IMR-90 (cell line): ENCODE measurements at regions not wholly inside any gene's neighbourhood (a gene's known extent, or its start where the extent isn't known, plus 50 kb on each side); places are given as distances from the start of the nearest gene placed in this dataset.

Experiments used
- ATAC-seq: fragments of 200-7000 bp; cut with Tn5 transposase; 2 replicates; pipeline ENCODE4 v1.9.1; 2020; ENCODE audit warnings: low read depth, mild to moderate bottlenecking, moderate library complexity
- BruUV-seq: library from RNA; stranded (reverse); fragments of 400-500 nt; replicated peaks from 2 replicates; lab custom pipeline; 2021; lab: Mats Ljungman, UMichigan
- CTCF ChIA-PET: fragments of 300-600 bp; formaldehyde crosslinking; extraction: SDS; loops from one replicate; lab custom pipeline; 2021; ENCODE audit warnings: antibody characterized with exemption; lab: Yijun Ruan, JAX
- POLR2A ChIA-PET: fragments of 300-600 bp; sonication (Branson Sonifier 250); formaldehyde crosslinking; loops from one replicate; lab custom pipeline; 2022; ENCODE audit warnings: antibody characterized with exemption; ENCODE audit not compliant: unreplicated experiment; lab: Charles Lee
- DNase-seq: peaks from one replicate; pipeline ENCODE4 v3.0.0; 2013
- H2AFZ ChIP-seq: replicated peaks from 2 replicates; pipeline ENCODE3; 2013; ENCODE audit warnings: low read length, mild to moderate bottlenecking; ENCODE audit not compliant: poor library complexity
- H2AK5ac ChIP-seq: 2 replicates; pipeline ENCODE4 v1.6.1; 2013; ENCODE audit warnings: low read depth, low read length, inconsistent platforms
- H2AK9ac ChIP-seq: replicated peaks from 2 replicates; pipeline ENCODE3; 2013; ENCODE audit warnings: mild to moderate bottlenecking, low read depth, low read length, moderate library complexity; ENCODE audit not compliant: poor library complexity
- H2BK120ac ChIP-seq: 2 replicates; pipeline ENCODE4 v1.6.1; 2013; ENCODE audit warnings: low read depth, low read length, inconsistent platforms
- H2BK15ac ChIP-seq: 3 replicates; pipeline ENCODE4 v1.6.1; 2013; ENCODE audit warnings: low read depth, low read length, inconsistent platforms
- H2BK20ac ChIP-seq: 2 replicates; pipeline ENCODE4 v1.6.1; 2013; ENCODE audit warnings: low read depth, mild to moderate bottlenecking, inconsistent platforms, low read length, moderate library complexity
- H2BK5ac ChIP-seq: 2 replicates; pipeline ENCODE4 v1.6.1; 2013; ENCODE audit warnings: mild to moderate bottlenecking, low read depth, low read length, inconsistent platforms; ENCODE audit not compliant: poor library complexity, severe bottlenecking
- H3K14ac ChIP-seq: replicated peaks from 2 replicates; pipeline ENCODE4 v1.6.1; 2013; ENCODE audit warnings: low read depth, low read length, inconsistent platforms
- H3K18ac ChIP-seq: 2 replicates; pipeline ENCODE4 v1.6.1; 2013; ENCODE audit warnings: low read depth, low read length, control low read depth
- H3K23ac ChIP-seq: 2 replicates; pipeline ENCODE4 v1.6.1; 2013; ENCODE audit warnings: low read depth, low read length, inconsistent platforms
- H3K27ac ChIP-seq: 2 replicates; pipeline ENCODE4 v1.5.1; 2013; ENCODE audit warnings: mild to moderate bottlenecking, control low read depth, low read length; ENCODE audit not compliant: insufficient read depth
- H3K27me3 ChIP-seq: 2 replicates; pipeline ENCODE4 v1.6.1; 2013; ENCODE audit warnings: low read length; ENCODE audit not compliant: control insufficient read depth, insufficient read depth
- H3K36me3 ChIP-seq: 2 replicates; pipeline ENCODE4 v1.6.1; 2013; ENCODE audit warnings: low read length, mixed read lengths; ENCODE audit not compliant: control insufficient read depth, insufficient read depth
- H3K4ac ChIP-seq: 2 replicates; pipeline ENCODE4 v1.6.1; 2013; ENCODE audit warnings: low read depth, low read length, inconsistent platforms
- H3K4me1 ChIP-seq: 2 replicates; pipeline ENCODE4 v1.6.1; 2013; ENCODE audit warnings: low read length, mixed read lengths; ENCODE audit not compliant: control insufficient read depth, insufficient read depth
- H3K4me2 ChIP-seq: 2 replicates; pipeline ENCODE4 v1.6.1; 2013; ENCODE audit warnings: low read depth, mild to moderate bottlenecking, control low read depth, low read length, moderate library complexity
- H3K4me3 ChIP-seq: 2 replicates; pipeline ENCODE4 v1.5.1; 2013; ENCODE audit warnings: low read depth, mild to moderate bottlenecking, control low read depth, low read length, moderate library complexity; ENCODE audit not compliant: insufficient read depth
- H3K56ac ChIP-seq: 2 replicates; pipeline ENCODE4 v1.6.1; 2013; ENCODE audit warnings: low read length, inconsistent platforms; ENCODE audit not compliant: insufficient read depth; ENCODE audit errors: extremely low read depth
- H3K79me1 ChIP-seq, 2 experiments: 2 replicates each; pipeline ENCODE4 v1.6.1; 2013; ENCODE audit warnings: low read length in 2 of 2, inconsistent platforms in 1 of 2, low read depth in 1 of 2
- H3K9ac ChIP-seq: 2 replicates; pipeline ENCODE4 v1.6.1; 2013; ENCODE audit warnings: low read depth, low read length, control low read depth
- H3K9me1 ChIP-seq: 2 replicates; pipeline ENCODE4 v1.6.1; 2013; ENCODE audit warnings: low read length, inconsistent platforms; ENCODE audit not compliant: insufficient read depth
- H3K9me3 ChIP-seq: 2 replicates; pipeline ENCODE4 v1.6.1; 2013; ENCODE audit warnings: low read length; ENCODE audit not compliant: control insufficient read depth, insufficient read depth
- H4K20me1 ChIP-seq: 2 replicates; pipeline ENCODE4 v1.6.1; 2013; ENCODE audit warnings: low read length, inconsistent platforms; ENCODE audit not compliant: insufficient read depth
- H4K5ac ChIP-seq: 2 replicates; pipeline ENCODE4 v1.6.1; 2013; ENCODE audit warnings: mild to moderate bottlenecking, low read depth, low read length, control low read depth
- H4K8ac ChIP-seq, 2 experiments: 2 replicates each; pipeline ENCODE4 v1.6.1; 2013; ENCODE audit warnings: low read depth in 2 of 2, low read length in 2 of 2, control low read depth in 1 of 2, inconsistent platforms in 1 of 2
- H4K91ac ChIP-seq: 2 replicates; pipeline ENCODE4 v1.6.1; 2013; ENCODE audit warnings: low read depth, low read length, inconsistent platforms; ENCODE audit not compliant: insufficient read depth
- BHLHE40 ChIP-seq: fragments of 150-350 bp; IDR thresholded peaks from 2 replicates; pipeline ENCODE4 v1.6.1; 2016; ENCODE audit warnings: mild to moderate bottlenecking, low read depth, low read length
- CEBPB ChIP-seq: IDR thresholded peaks from 2 replicates; pipeline ENCODE4 v1.6.1; 2012; ENCODE audit warnings: low read depth, low read length, improper control_type of control experiment
- CHD1 ChIP-seq: IDR thresholded peaks from 2 replicates; pipeline ENCODE4 v1.6.1; 2012; ENCODE audit warnings: low read depth, low read length, improper control_type of control experiment
- FOS ChIP-seq: fragments of 150-350 bp; IDR thresholded peaks from 2 replicates; pipeline ENCODE4 v1.6.1; 2016; ENCODE audit warnings: low read depth, low read length
- MAFK ChIP-seq: IDR thresholded peaks from 2 replicates; pipeline ENCODE4 v1.6.1; 2012; ENCODE audit warnings: low read depth, low read length, improper control_type of control experiment
- MAZ ChIP-seq: IDR thresholded peaks from 2 replicates; pipeline ENCODE4 v1.6.1; 2012; ENCODE audit warnings: low read depth, mild to moderate bottlenecking, low read length, improper control_type of control experiment, moderate library complexity, borderline replicate concordance
- MXI1 ChIP-seq: IDR thresholded peaks from 2 replicates; pipeline ENCODE4 v1.6.1; 2012; ENCODE audit warnings: low read depth, mild to moderate bottlenecking, low read length, moderate library complexity, borderline replicate concordance
- NFE2L2 ChIP-seq: fragments of 150-350 bp; IDR thresholded peaks from 2 replicates; pipeline ENCODE4 v1.6.1; 2016; ENCODE audit warnings: low read depth, mild to moderate bottlenecking, low read length
- POLR2A ChIP-seq: IDR thresholded peaks from 2 replicates; pipeline ENCODE4 v1.6.1; 2012; ENCODE audit warnings: mild to moderate bottlenecking, low read depth, low read length
- RAD21 ChIP-seq: IDR thresholded peaks from 2 replicates; pipeline ENCODE4 v1.6.1; 2012; ENCODE audit warnings: low read length, improper control_type of control experiment
- RCOR1 ChIP-seq: IDR thresholded peaks from 2 replicates; pipeline ENCODE4 v1.6.1; 2012; ENCODE audit warnings: mild to moderate bottlenecking, low read length, improper control_type of control experiment; ENCODE audit not compliant: insufficient replicate concordance
- RFX5 ChIP-seq: IDR thresholded peaks from 2 replicates; pipeline ENCODE4 v1.8.0; 2012; ENCODE audit warnings: low read depth, mild to moderate bottlenecking, low read length, moderate library complexity
- SMC3 ChIP-seq: fragments of 150-350 bp; IDR thresholded peaks from 2 replicates; pipeline ENCODE4 v1.6.1; 2016; ENCODE audit warnings: low read depth, mild to moderate bottlenecking, antibody characterized with exemption, low read length, moderate library complexity
- WGBS, 2 experiments: methylation state at CpG; one replicate each; pipeline versions ENCODE4 v1.1.5 to v1.1.7; 2013; ENCODE audit warnings: missing lambda C conversion rate in 2 of 2; ENCODE audit not compliant: insufficient read length in 1 of 2; ENCODE audit errors: extremely low coverage in 2 of 2; 5-methylcytosine and 5-hydroxymethylcytosine counted together
- dilution Hi-C: fragments of 300-500 bp; cut with HindIII; formaldehyde crosslinking; loops from one replicate; pipeline ENCODE4 v1.14.3; 2018; ENCODE audit warnings: low sequenced_read_pairs; ENCODE audit not compliant: unreplicated experiment
- in situ Hi-C: fragments of 300-500 bp; cut with MboI; formaldehyde crosslinking; loops from 3 replicates; pipeline ENCODE4 v1.14.3; 2019; ENCODE audit warnings: low sequenced_read_pairs, inconsistent platforms, mixed read lengths
- intact Hi-C: fragments of 100-400 bp; cut with micrococcal nuclease; formaldehyde crosslinking; loops from 2 replicates; pipeline ENCODE4 v1.10.0; 2022
- TF ChIP-seq, protein P1 (sequence below): conservative IDR thresholded peaks from 2 replicates; pipeline ENCODE4 v1.5.1; 2012; ENCODE audit warnings: mild to moderate bottlenecking, low read depth, low read length, improper control_type of control experiment
- TF ChIP-seq, protein P2 (sequence below): fragments of 150-350 bp; IDR thresholded peaks from 2 replicates; pipeline ENCODE4 v1.6.1; 2017; ENCODE audit warnings: mild to moderate bottlenecking, antibody characterized with exemption, low read length, low read depth

DNA sequence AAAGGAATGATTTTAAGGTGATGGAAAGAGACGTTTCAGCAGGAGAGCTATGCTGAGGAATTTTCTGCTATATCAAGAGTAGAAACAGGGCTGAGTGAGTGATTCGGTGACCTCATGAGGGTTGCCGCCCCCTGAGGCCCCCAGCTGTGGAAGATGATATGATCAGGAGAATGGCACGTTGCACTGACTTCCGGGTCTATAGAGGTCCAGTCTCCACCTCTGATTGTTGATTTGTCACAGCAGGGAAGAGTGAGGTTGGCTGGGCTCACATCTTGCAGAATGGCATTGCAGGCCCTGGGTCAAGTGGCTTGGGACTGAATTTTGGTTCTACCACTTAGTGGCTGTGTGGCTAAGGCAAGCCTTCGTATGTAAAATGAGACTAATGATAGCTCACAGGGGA is 205.1 kb downstream of the SNX19 start:
- in situ Hi-C loops = no loop called here
- peak overlapping the region; percentile 10; the same call in 1 of the 2 replicates for H4K5ac ChIP-seq
- H3K4me2 ChIP-seq = 0 out of 2 replicates have a peak overlapping the region, but pooled peaks have one; percentile 0
- H3K9ac ChIP-seq = no peak overlapping the region
- ATAC-seq (no peak), DNase-seq (peak; percentile 4)
- H3K18ac ChIP-seq = peak overlapping the region; percentile 14; the same call in 1 of the 2 replicates
- H2AK5ac ChIP-seq = peak overlapping the region; percentile 16; the same call in 1 of the 2 replicates
- no peak for TF ChIP-seq CEBPB
- TF ChIP-seq FOS = no peak
- TF ChIP-seq MAFK = no peak
- TF ChIP-seq SMC3 = no peak
- no peak for TF ChIP-seq POLR2A
- TF ChIP-seq MAZ = no peak
- no peak for TF ChIP-seq RCOR1
- no peak for TF ChIP-seq NFE2L2
- no peak for TF ChIP-seq RFX5
- no peak for TF ChIP-seq CHD1
- TF ChIP-seq MXI1 = no peak
- TF ChIP-seq RAD21 = no peak
- TF ChIP-seq, protein P1, sequence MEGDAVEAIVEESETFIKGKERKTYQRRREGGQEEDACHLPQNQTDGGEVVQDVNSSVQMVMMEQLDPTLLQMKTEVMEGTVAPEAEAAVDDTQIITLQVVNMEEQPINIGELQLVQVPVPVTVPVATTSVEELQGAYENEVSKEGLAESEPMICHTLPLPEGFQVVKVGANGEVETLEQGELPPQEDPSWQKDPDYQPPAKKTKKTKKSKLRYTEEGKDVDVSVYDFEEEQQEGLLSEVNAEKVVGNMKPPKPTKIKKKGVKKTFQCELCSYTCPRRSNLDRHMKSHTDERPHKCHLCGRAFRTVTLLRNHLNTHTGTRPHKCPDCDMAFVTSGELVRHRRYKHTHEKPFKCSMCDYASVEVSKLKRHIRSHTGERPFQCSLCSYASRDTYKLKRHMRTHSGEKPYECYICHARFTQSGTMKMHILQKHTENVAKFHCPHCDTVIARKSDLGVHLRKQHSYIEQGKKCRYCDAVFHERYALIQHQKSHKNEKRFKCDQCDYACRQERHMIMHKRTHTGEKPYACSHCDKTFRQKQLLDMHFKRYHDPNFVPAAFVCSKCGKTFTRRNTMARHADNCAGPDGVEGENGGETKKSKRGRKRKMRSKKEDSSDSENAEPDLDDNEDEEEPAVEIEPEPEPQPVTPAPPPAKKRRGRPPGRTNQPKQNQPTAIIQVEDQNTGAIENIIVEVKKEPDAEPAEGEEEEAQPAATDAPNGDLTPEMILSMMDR = no peak
- TF ChIP-seq, protein P2, sequence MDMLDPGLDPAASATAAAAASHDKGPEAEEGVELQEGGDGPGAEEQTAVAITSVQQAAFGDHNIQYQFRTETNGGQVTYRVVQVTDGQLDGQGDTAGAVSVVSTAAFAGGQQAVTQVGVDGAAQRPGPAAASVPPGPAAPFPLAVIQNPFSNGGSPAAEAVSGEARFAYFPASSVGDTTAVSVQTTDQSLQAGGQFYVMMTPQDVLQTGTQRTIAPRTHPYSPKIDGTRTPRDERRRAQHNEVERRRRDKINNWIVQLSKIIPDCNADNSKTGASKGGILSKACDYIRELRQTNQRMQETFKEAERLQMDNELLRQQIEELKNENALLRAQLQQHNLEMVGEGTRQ = no peak
- no peak for TF ChIP-seq BHLHE40
- no peak overlapping the region for H2AK9ac ChIP-seq
- H3K27ac ChIP-seq = peak overlapping the region; percentile 14; the same call in 1 of the 2 replicates
- ChIA-PET POLR2A (no interaction called here), CTCF (interaction anchor here (1.0 kb wide), 1 partner anchor 59 kb away, joined by 3 read pairs; no protein-coding TSS in a partner anchor)
- no peaks in the 10 kb centered on the region for H3K36me3 ChIP-seq
- H2BK15ac ChIP-seq = 0 out of 3 replicates have a peak overlapping the region, but pooled peaks have one; percentile 9
- H3K9me3 ChIP-seq = peaks cover 2% of the 10 kb centered on the region
- peak overlapping the region; percentile 4; the same call in 1 of the 2 replicates for H2BK120ac ChIP-seq
- intact Hi-C loops = no loop called here
- no peaks in the 10 kb centered on the region; the same call in 1 of the 2 replicates for H3K27me3 ChIP-seq
- no peak overlapping the region; the same call in 1 of the 2 replicates for H4K91ac ChIP-seq
- no peak overlapping the region for H2AFZ ChIP-seq
- H4K8ac ChIP-seq = 0 out of 4 replicates have a peak overlapping the region, but pooled peaks of 1 of the 2 experiments have one; percentile 6
- no peaks in the 10 kb centered on the region for H3K79me1 ChIP-seq
- H3K4me3 ChIP-seq = no peak overlapping the region
- H3K9me1 ChIP-seq = peaks cover 6% of the 10 kb centered on the region
- dilution Hi-C loops = no loop called here
- no peak overlapping the region for H2BK20ac ChIP-seq
- no peak overlapping the region for H2BK5ac ChIP-seq
- no peak overlapping the region for H3K56ac ChIP-seq
- no TSS peak for BruUV-seq
- peaks cover 18% of the 10 kb centered on the region for H3K4me1 ChIP-seq
- H3K23ac ChIP-seq = no peak overlapping the region
- no peak overlapping the region for H3K14ac ChIP-seq
- WGBS, 2 experiments = 78% methylated on average over 4 of the region's 6 CpGs; no CpG with 5 or more reads in 1 of the 2 experiments
- peak overlapping the region; percentile 37 for H3K4ac ChIP-seq
- H4K20me1 ChIP-seq = no peaks in the 10 kb centered on the region
